ENCODE measurements at regions not wholly inside any gene's neighbourhood (a gene's known extent, or its start where the extent isn't known, plus 50 kb on each side); places are given as distances from the start of the nearest gene placed in this dataset.
A peak's percentile ranks its signal among the peaks of the same experiment; 100 is the strongest.

DNA sequence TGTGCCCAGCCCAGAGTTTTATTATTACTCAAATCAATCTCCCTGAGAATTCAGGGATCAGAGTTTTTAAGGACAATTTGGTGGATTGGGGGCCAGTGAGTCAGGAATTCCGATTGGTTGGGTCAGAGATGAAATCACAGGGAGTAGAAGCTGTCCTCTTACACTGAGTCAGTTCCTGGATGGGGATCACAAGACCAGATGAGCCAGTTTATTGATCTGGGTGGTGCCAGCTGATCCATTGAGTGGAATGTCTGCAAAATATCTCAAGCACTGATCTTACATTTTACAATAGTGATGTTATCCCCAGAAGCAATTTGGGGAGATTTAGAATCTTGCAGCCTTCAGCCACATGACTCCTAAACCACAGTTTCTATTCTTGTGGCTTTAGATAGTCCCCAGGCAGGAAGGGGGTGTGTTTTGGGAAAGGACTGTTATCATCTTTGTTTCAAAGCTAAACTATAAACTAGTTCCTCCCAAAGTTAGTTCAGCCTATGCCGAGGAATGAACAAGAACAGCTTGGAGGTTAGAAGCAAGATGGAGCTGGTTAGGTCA is 89.1 kb upstream of the CNOT2 start:
- no peak for DNase-seq (ENCODE audit: low read depth)

GRCh38 chr12:70154960-70155589 is 88.2 kb upstream of the CNOT2 start:
- DNase-seq (ENCODE audit: low read depth): peak; percentile 9

GRCh38 chr12:70157099-70157498 is 86.1 kb upstream of the CNOT2 start:
- no peak for DNase-seq (ENCODE audit: low read depth)

DNA sequence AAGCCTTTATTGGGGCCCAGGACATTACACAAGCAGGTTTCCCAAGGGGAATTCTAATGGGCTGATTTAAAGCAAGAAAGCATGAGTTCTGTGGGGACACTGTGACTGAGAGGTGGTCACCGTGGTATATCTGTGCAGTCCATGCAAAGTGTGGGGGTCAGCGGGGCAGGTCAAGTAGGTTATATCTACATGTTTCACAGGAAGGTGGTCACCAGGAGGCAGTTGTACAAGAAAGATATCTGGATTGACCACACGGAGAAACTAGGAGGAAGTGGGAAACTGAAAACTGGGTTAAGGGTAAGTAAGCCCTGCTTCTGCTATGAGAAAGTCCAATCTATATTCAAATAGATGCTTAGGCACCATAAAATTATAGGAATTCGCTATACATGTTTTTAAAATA is 77.8 kb upstream of the CNOT2 start:
- DNase-seq (ENCODE audit: low read depth): no peak

- DNase-seq (ENCODE audit: low read depth): no peak
Measured at GRCh38 chr12:70176290-70176689, 66.9 kb upstream of the CNOT2 start.

- no peak for DNase-seq (ENCODE audit: low read depth)
Measured at GRCh38 chr12:70177631-70178030, 65.6 kb upstream of the CNOT2 start.

- DNase-seq (ENCODE audit: low read depth): no peak
Measured at GRCh38 chr12:70178038-70178437, 65.2 kb upstream of the CNOT2 start.

DNA sequence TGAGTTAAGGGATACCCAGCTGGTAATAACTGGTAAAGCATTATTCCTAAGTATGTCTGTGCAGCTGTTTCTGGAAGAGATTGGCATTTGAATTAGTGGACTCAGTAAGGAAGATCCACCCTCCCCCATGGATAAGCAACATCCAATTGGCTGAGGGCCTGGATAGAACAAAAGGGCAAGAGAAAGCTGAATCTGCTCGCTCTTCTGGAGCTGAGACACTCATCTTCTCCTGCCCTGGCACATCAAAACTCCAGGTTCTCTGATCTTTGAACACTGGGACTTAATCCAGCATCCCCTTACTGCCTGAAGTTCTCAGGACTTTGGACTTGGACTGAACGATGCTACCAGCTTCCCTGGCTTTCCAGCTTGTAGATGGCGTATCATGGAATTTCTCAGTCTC is 63.1 kb upstream of the CNOT2 start:
- no peak for DNase-seq (ENCODE audit: low read depth)

DNA sequence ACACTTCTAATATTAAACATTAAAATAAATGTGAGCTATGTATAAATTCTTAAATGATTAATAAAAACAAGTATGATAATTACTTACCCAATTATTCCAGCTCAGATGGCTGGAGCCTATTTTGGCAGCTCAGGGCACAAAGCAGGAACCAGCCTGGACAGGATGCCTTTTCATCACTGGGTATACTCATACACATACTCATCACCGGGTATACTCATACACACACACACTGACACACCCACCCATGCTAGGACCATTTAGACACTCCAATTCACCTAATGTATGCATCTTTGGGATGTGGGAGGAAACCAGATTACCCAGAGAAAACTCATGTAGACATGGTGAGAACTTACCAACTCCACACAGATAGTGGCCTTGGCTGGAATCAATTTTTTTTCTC is 57.9 kb upstream of the CNOT2 start:
- no peak for DNase-seq (ENCODE audit: low read depth)

DNA sequence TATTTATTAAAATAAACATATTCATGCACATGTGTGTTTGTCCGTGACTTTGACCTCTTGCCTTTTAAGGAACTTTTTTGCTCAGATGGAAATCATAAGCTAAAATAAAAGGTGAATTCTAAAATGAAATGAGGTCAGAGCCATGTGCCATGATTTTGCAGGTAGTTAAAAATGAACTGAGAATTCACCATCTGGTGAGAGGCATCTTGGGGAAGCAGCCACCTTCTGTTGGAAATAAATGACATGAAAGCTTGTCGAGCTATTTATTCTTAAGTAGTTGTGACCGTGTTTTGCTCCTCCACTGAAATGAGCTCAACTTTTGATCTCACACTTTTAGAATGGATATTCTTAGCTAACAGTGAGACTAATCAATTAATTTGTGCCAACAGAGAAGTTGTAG is 56.8 kb upstream of the CNOT2 start:
- no peak for DNase-seq (ENCODE audit: low read depth)

DNA sequence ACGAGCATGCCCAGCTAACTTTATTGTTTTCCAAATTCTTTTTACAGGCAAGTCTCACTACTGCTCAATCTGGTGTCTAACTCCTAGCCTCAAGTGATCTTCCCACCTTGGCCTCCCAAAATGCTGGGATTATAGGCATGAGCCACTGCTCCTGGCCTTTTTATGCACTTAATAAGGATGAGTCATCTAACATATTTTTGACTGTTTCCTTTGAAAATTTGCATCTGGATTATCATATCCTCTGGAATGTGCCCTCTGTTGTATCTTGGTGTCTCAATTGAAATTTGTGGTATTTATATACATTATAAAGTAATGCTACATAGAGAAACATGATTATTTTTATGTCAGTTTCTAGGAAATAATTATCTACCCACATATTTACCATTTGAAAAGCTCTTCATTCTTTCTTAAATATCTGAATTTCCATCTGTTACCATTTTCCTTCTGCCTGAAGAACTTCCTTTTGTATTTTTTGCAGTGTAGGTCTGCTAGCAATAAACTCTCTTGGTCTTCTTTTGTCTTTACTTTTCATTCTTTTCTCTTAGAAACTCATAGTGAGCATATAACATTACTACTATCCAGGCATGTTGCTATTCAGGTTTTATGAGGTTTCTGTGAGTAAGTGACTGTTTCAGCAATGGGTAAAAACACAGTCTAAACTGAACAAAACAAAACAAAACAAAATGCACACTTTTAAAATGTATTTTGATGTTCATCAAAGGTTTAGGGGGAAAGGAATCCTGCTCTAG is 52.8 kb upstream of the CNOT2 start:
- DNase-seq (ENCODE audit: low read depth): peak; percentile 3

All from RPMI7951 (cell line).